ENCODE measurements at regions not wholly inside any gene's neighbourhood (a gene's known extent, or its start where the extent isn't known, plus 50 kb on each side); places are given as distances from the start of the nearest gene placed in this dataset.

- TF ChIP-seq POLR2A (IDR thresholded peaks at IDR 0.05; ENCODE audit: low read depth, low read length) (no peak), POLR2AphosphoS5 (IDR thresholded peaks at IDR 0.05; ENCODE audit: low read depth, low read length) (no peak)
Measured at GRCh38 chr13:104461049-104461448, 1394.8 kb upstream of the SLC10A2 start.

All from GM12892 (cell line).